Anterior cingulate cortex (tissue), 58 donors: ENCODE measurements at regions not wholly inside any gene's neighbourhood (a gene's known extent, or its start where the extent isn't known, plus 50 kb on each side); places are given as distances from the start of the nearest gene placed in this dataset.

Experiments
- DNase-seq, 58 donors: peaks; one replicate each; lab custom pipeline; 2025; lab: John Stamatoyannopoulos, UW

DNA sequence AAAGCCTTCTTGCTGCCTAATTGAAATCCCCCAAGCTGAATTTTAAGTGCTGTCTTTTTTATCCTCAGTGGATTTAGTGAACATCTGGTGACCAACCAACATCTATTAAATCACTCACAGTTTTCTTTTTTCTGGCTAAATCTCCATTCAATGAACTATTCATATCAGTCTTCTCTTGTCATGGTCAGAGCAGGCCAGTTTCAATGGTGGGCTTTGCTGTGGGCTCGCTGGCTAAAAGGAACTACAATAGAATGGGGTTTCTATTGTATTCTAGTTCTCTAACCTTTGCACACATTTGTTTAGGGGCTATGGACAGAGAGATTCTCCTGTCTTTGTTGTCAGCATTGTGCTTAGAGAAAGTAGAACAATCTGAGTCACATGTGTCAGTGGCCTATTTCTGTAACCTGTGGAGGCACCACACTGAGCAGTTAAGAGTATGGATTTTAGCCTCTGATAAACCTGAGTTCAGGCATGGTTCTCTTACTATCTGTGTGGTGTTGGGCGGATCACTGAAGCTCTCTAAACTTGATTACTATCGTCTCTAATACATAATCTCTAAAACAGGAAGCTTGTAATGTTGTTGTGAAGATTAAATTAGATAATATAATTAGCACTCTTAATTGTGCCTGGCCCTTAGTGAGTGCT, 94.2 kb upstream of the CADM1 start:
- DNase-seq = no peak

DNA sequence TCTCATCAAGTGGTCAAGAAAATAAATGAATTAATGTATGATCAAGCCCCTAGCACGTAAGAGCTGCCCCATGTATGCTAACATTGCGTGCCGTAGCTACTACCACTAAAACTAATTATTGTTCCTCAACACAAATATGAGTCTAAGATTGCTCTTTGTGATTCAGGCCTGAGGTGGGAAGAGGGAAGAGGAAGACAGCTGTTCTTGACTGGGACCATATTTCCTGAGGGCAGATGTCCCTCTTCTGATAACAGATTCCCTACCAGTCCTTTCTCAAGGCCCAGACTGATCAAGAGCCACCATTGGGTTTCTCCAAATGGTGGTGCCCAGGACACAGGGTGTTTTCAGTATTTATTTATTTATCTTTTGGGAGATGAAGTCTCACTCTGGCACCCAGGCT, 87.2 kb upstream of the CADM1 start:
- DNase-seq = no peak

DNA sequence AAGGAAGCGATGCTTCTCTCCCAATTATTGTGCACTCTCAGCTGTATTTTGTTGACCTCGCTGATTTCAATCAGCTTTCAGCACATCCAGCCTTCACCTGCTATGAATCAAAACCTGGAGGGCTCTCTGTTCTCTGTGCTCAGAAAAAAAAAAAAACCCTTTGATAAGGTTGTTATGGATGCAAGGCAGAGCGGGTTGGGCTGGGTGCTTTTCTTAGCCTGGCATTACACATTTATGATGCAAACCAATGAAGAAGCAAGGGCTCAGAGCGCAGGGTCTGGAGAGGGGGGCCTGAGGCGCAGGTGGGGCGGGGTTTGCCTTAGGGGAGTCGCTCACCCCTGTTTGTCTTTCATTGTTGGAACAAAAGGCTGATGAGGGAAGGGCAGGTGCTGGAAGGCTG, 86.0 kb upstream of the CADM1 start:
- no peak for DNase-seq

DNA sequence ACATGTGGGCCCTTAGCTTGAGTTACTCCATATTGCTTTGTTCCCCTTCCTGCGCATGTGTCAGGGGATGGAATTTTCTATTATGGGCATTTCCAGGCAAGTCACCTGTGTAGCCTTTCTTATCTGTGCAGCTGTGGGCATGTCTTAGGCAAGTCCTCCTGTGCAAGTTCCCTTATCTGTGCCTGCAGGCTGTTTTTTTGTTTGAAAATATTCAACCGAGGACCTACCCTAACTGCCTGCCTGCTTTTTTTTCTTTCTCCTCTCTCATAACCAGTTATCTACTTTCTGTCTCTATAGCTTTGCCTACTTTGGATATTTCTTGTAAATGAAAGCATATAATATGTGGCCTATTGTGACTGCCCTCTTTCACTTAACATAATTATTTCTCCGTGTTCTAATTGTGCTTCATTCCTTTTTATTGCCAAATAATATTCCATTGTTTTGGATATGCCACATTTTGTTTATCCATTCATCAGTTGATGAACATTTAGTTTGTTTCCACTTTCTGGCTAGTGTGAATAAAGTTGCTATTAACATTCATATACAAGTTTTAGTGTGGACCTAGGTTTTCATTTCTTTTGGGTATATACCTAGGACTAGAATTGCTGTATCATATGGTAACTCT, 83.6 kb upstream of the CADM1 start:
- DNase-seq = no peak

DNA sequence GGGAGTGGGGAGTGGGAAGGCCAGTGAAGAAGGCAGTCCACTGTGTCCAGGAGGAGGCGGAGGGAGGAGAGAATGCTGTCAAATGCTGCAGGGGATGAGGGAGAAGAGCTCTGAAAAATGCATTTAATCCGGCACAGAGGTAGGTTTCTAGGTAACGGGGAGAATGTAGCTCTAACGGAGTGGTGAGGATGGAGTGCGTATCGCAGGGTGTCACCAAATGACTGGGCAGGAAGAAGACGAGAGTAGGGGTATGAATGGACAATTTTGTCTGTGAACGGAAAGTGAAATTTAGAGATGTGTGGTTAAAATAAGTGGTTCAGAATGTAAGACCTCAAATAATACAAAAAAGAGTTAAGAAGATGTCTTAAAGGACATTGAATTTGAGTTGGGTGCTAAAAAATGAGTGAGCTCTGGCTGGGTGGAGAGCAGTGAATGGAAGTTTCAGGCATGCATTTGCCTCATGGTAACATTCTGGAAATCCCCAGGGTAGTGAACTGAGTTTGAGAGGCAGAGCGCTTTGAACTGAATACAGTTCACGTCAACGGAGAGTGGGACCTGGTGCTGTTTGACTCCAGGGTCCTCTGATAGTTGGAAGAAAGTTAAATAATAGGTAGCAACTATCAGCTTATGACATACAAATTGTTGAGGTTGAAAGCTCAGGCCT, 81.3 kb upstream of the CADM1 start:
- DNase-seq = no peak

DNA sequence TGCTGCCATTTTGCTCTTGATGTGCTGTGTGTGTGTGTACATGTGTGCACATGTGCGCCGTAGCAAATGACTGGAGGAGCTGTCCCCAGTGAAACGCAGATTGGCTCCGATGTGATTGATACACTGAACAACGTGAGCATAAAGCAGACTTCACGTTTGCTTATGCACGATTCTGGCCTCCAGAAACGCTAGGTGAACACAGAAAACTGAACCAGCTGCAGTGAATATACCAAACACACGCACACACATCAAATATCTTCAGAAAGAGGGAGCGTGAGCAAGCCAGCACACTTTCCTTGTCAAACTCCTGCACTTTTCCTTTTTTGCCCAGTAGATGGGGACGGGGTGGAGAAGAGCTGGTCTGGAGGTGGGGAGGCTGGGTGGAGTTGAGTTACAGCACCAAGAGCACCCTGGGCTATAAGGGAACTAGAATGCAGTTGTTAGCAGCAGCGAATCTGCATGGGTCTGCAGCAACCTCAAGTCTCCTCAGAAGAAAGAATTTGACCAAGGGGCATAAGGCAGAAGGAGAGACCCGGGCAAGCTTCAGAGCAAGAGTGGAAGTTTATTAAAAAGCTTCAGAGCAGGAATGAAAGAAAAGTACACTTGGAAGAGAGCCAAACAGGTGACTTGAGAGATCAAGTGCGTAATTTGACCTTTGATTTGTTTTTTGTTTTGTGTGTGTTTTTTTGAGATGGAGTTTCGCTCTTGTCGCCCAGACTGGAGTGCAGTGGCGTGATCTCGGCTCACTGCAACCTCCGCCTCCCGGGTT, 77.8 kb upstream of the CADM1 start:
- no peak for DNase-seq

DNA sequence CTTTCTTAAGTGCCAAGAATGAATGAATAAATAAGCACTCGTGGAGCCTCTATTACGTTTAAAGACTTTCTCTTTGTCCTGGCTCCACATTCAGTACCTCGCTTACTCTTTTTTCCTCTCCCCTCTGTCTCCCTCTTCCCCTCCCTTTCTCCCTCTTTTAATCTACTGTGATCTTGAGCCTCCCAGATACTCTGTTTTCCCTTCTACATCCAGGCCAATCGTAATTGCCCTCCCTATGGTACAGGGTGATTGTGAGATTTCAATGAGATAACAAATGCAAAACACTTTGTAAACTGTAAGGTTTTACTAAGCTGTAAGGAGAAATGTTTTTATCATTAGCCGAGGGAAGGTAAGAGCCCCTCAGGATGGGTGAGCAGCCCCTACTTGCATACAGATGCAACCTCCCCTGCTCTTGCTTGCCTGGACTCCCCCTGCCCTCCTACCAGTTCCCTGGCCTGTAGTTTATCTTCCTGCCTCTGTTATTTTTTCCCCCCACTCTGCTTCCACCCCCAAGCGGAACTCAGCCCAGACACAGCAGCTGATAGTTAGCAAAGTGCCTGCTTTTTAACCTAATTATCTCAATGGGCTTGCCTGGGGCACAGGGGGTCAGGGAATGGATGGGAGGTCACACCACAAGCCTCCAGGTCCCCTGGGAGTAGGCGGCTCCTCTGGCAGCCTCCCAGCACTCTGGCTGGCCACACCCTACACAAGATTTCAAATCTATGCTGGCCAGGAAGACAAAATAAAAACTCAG, 76.9 kb upstream of the CADM1 start:
- DNase-seq = no peak

DNA sequence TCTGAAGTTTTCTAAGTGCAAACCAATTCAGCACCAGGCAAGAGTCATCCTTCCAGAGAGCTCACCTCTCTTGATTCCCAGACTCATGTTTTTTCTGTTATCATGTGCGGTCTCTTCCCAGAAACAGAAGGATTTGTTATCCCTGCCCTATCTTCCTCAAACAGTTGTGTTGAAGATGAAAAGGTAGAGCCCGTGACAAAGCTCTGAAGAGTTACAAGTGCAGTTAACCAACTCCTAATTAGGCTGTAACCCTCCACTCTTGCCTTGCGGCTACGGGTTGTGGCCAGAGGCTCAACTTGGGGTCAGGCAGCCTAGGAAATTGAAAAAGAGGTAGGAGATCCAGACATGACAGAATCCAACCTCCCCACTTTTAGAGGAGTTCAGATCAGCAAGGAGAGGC, 76.2 kb upstream of the CADM1 start:
- no peak for DNase-seq

DNA sequence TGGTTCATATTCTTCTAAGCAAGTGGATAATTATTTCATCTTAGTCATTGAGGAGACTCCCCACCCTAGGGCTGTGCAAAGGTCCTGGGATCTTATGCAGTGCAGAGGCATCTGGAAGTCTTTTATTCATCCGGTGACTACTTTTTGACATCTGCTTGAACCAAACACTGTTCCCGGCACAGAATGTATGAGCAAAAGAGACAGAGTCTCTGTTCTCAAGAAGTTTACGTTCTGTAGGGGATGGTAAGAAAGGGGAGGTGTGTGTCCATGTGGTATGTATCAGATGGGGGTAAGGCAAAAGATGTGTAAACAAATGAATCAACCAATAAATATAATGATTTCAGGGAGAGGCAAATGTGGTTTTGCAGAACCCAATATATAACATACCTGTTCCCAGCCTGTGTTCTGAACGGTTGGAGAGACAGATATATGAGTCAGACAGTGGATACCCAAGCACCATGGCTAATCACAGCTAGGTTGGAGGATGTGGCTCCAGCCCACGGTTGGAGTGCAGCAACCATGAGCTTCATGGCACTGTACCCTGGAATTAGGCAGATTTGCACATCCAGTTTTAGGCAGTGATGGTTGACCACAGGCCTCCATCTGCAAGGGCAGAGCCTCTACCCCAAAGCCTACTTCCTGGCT, 75.1 kb upstream of the CADM1 start:
- DNase-seq = no peak

DNA sequence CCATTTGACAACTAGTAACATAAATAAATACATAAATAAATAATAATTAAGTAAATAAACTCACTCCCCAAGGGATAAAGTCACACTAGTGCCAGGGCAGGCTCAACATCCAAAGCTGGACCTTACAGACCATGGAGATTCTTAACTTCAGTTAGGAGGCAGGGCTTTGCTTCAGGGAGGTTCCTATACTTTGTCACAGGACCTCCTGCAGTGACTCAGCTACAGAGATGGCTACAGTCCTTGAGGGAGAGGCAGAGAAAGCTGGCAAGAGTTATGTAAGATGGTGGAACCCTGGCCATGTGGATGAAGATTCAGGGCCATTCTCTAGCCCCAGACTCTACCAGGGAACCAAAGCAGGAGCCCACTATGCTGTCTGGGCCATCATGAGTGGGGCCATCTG, 74.1 kb upstream of the CADM1 start:
- DNase-seq = no peak

DNA sequence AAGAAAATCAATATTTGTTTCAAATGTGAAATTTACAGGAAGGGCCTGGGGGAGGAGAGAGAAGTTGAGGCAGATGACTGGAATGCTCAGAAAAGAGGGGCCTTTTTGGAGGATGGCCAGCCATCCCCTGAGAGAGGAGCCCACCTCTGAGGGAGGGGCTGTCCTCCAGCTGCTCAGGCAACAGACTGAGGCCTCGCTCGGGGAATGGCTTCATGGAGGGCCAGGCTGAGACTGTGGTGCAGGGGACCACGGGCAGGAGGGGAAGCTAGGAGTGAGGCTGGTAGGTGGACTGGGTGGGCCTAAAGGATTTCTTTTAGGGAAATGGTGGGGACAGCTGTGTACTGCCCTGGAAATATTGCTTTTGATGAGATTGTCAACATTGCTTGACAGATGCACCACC, 73.5 kb upstream of the CADM1 start:
- DNase-seq = no peak

DNA sequence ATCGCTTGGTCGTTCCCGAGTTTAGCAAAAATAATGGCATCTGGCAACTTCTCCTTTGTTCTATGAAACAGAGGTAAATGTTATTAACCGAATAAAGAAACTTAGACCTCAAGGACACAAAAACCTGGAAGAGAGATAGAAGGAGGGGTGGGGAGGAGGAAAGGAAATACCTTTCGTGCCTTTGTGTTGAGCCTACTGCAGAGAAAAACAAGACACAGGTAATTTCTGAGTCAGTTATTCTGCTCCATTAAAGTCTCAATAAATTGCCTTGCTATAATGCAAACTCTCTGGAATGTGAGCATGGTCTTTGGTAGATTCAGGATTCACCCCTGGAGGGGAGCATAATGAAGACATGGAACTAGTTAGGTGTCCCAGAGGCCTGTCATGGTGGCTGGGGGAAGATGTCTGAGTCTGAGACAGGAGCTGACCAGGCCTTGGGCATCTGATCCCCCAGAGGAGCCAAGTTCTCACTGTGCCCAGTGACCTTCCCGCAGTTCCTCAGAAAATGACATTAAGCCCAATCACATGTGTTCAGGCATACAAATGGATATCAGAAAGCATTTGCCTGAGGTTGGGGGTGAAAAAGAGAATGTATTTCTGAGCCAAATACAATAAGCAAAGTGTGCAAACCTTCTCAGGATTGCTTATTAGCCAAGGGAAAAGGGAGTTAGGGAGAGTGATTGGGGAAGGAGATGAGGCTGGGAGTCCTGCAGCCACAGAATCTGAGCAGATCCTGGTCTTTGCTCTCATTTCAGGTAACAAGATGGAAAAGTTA, 72.6 kb upstream of the CADM1 start:
- DNase-seq = no peak

DNA sequence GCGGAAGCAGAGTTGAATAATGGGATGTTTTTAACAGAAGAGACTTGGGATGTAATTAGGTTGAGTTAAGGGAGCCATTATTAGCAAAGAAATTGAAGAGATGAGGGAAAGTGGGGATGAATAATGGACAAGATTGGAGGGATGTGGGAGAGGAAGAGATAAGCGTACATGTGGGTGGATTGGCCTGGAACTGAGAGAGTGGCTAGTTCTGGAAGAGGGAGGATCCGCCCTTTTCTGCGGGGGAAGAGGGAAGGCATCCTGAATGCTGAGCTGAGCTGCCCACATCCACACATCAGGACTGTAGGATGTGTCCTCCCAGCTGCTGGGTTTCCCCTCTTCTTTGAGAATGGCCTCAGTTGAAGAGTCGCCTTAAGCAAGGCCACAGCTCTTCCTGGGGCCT, 68.3 kb upstream of the CADM1 start:
- DNase-seq = no peak

DNA sequence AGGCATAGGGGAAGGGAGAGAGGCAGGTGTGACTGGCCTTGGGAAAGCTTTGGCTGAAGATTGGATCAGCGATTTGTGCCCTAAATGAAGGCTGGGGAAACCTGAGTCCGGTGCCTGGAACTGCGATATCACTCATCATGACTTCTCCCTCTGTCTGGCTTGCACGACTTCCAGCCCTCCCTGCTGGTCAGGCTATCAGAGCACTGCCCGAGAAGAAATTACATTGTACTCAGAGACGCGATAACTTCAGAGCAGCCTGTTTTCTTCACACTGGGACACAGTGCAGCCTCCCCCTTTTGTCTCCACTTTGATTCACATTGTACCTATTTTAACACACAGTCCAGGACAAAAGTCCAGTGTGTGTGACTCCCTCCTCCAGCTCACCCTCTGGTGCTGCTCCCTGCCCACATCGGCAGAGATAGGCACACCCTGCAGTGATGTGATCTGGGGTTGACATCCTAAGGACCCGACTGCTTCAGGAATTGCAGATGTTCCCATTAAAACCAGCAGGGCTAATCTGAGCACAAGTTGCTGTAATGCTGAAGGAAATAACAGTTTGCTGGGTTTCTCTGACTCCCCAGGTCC, 62.1 kb upstream of the CADM1 start:
- no peak for DNase-seq

DNA sequence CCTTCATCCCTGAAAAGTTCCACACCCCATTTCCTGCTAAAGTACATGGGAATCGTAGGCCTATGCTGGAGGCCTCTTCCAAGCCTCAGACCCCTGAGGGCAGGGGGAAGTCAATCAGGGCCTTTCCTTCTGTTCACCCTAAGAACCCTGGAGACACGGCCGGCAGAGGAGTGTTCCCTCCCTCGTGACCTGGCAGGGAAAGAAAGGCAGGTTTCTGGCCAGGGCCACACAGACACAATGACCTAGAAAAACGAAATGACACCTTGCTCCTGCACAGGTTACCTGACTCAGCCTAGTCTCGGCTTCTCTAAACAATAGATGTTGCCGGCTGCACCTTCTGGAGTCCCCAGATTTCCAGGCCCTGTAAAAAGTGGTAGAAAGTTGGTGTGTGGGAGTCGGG, 60.6 kb upstream of the CADM1 start:
- DNase-seq = no peak

DNA sequence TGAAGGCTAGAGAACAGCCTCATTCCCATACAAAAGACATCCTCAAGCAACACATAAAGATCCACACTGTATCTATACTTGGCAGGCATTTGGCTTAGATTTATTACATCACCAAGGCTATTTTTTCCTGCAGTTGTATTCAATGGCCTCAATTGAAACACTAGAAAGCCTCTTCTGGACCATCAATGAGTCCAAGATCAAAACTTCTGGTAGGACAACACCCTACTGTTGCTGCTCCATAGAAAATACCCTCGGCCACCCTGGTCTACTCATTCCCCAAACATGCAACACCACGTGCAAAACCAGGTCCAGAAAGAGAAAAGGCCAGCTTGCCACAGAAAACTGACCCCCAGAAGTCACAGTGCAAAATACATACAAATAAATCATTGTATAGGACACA, 56.9 kb upstream of the CADM1 start:
- DNase-seq = no peak

DNA sequence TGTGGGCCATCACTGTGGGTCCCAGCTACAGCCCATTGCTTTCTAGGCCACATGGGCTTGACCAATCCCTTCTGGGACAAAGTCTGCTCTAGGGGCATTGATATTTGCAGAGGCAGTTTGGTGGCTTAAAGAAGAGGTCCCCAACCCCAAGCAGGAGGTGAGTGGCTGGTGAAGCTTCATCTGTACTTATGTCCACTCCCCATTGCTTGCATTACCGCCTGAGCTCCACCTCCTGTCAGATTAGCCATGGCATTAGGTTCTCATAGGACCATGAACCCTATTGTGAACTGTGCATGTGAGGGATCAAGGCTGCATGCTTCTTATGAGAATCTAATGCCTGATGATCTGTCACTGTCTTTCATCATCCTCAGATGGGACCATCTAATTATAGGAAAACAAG, 54.4 kb upstream of the CADM1 start:
- no peak for DNase-seq

DNA sequence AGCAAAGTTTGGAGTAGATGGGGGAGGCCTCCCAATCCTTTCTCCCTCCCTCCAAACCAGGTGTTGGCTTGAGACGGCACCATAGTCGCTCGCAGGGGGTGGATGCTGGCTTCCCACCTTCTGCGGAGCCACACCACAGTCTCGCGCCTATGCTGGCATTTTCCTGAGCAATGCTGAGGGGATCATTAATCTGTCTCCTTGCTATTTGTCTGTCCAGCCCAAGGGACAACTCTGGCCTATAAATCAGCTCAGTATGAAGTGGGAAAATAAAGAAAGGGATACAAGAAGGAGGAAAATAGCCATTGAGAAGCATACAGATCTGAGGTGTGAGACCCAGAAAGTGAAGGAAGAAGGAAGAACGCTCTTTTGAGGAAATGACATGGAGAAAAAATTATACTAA, 53.5 kb upstream of the CADM1 start:
- DNase-seq = no peak

DNA sequence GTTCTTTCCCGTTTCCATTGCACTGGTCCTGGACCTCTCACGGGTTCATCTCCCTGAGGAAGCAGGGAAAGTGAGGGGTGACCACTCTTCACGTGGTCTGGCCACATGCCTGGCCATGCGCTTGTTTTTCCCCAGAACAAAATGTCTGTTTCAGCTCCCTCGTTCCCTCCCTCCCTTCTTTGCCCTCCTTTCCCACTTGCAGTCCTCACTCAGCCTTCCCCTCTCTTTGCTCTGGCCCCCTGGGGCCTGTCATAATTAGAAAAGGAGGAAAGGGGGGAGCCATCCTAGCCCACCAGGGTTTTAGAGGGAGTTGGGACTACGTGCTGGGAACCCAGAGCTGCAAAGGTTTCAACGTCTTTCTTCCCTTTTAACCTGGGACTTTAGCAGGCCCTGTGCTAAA, 52.8 kb upstream of the CADM1 start:
- no peak for DNase-seq
